Breast epithelium (tissue), 3 donors: ENCODE measurements at regions not wholly inside any gene's neighbourhood (a gene's known extent, or its start where the extent isn't known, plus 50 kb on each side); places are given as distances from the start of the nearest gene placed in this dataset.

Source experiments
- POLR2A ChIP-seq: fragments of 450-650 bp; IDR thresholded peaks from one replicate; pipeline ENCODE4 v1.6.1; 2016; ENCODE audit warnings: antibody characterized with exemption, mild to moderate bottlenecking, moderate library complexity
- POLR2AphosphoS5 ChIP-seq, 3 donors: sonication (generic); formaldehyde crosslinking; IDR thresholded peaks; one replicate each; pipeline ENCODE4 v1.6.1; 2017; ENCODE audit warnings: antibody characterized with exemption in 3 of 3
- TF ChIP-seq, protein P1 (sequence below), 3 donors: fragments of 450-650 bp; IDR thresholded peaks; one replicate each; pipeline ENCODE4 v1.5.1; 2016 to 2017; ENCODE audit warnings: antibody characterized with exemption in 3 of 3, mild to moderate bottlenecking in 3 of 3, moderate library complexity in 3 of 3

DNA sequence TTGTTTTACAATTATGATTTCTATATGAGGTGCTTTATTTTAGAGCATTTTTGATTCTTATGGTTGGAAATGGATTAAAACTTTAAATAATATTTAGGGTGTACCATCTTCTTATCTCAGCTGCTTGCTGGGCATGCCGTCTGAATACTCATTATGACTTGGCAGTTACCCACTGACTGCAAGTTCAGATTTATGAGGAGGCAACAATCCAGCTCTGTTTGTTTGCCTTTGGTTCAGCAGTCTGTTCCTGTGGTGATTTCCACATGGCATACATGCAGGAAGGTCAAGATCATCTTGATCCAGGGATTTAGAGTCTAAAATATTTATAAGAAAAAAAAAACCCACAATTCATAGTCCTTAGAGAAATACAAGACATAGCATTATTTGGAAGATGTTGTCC is 1254.5 kb upstream of the NUDT12 start:
- TF ChIP-seq, protein P1, sequence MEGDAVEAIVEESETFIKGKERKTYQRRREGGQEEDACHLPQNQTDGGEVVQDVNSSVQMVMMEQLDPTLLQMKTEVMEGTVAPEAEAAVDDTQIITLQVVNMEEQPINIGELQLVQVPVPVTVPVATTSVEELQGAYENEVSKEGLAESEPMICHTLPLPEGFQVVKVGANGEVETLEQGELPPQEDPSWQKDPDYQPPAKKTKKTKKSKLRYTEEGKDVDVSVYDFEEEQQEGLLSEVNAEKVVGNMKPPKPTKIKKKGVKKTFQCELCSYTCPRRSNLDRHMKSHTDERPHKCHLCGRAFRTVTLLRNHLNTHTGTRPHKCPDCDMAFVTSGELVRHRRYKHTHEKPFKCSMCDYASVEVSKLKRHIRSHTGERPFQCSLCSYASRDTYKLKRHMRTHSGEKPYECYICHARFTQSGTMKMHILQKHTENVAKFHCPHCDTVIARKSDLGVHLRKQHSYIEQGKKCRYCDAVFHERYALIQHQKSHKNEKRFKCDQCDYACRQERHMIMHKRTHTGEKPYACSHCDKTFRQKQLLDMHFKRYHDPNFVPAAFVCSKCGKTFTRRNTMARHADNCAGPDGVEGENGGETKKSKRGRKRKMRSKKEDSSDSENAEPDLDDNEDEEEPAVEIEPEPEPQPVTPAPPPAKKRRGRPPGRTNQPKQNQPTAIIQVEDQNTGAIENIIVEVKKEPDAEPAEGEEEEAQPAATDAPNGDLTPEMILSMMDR (IDR thresholded peaks at IDR 0.05), result no peak
- TF ChIP-seq POLR2A, result no peak
- no peak for TF ChIP-seq POLR2AphosphoS5 (IDR thresholded peaks at IDR 0.05)
